OCI-LY1 (cell line): ENCODE measurements at regions not wholly inside any gene's neighbourhood (a gene's known extent, or its start where the extent isn't known, plus 50 kb on each side); places are given as distances from the start of the nearest gene placed in this dataset.
"Not testable (repeated sequence)": the region's sequence is repeated elsewhere in the genome, so short reads cannot be mapped to it uniquely, and the experiment has no call there.

ENCODE experiments used
- CTCF ChIP-seq: fragments of 200-600 bp; sonication (generic), shearing (Covaris generic); IDR thresholded peaks from 2 replicates; pipeline ENCODE4 v1.5.1; 2017; ENCODE audit warnings: mild to moderate bottlenecking, antibody characterized with exemption, low read length, moderate library complexity, mixed read lengths
- EZH2 ChIP-seq: fragments of 200-600 bp; sonication (generic), shearing (Covaris generic); IDR thresholded peaks from 2 replicates; pipeline ENCODE4 v1.8.0; 2017; ENCODE audit warnings: borderline replicate concordance, mixed run types, mild to moderate bottlenecking, antibody characterized with exemption, low read length, moderate library complexity, mixed read lengths

- TF ChIP-seq CTCF, EZH2: not testable (repeated sequence)
These were observed 85.4 kb upstream of the METTL9 start for GRCh38 chr16:21513812-21514473.
